ENCODE measurements at regions not wholly inside any gene's neighbourhood (a gene's known extent, or its start where the extent isn't known, plus 50 kb on each side); places are given as distances from the start of the nearest gene placed in this dataset.

GRCh38 chr11:133681901-133682300, 149.6 kb upstream of the OPCML start:
- POLR2A ChIA-PET: no interaction called here
- H3K4me2 ChIP-seq (ENCODE audit: low read depth, low read length): no peak overlapping the region
- BruUV-seq (replicated peaks): no TSS peak
- H3K36me3 ChIP-seq (replicated peaks in 1 of 2; ENCODE audit: control insufficient read depth in 1 of 2, insufficient read depth in 2 of 2, low read length in 2 of 2): no peaks in the 10 kb centered on the region
- intact Hi-C loops (cut with micrococcal nuclease; ENCODE audit: unreplicated experiment): no loop called here
- CTCF ChIA-PET (ENCODE audit: low intra/inter-chr PET ratio, low total read pairs): no interaction called here
- H4K20me1 ChIP-seq (ENCODE audit: insufficient read depth, low read length): no peaks in the 10 kb centered on the region
- H3K79me2 ChIP-seq (ENCODE audit: insufficient read depth, low read length): no peaks in the 10 kb centered on the region
- WGBS (ENCODE audit: low lambda C conversion rate): 5% methylated on average over 5 of the region's 6 CpGs
- H2AFZ ChIP-seq (ENCODE audit: low read length): no peak overlapping the region
- H3K9ac ChIP-seq (ENCODE audit: insufficient read depth, low read depth, low read length): no peak overlapping the region
- TF ChIP-seq KDM6A (CRISPR knock-in tag; IDR thresholded peaks at IDR 0.05; ENCODE audit: low read depth): no peak
- TF ChIP-seq ZNF30 (CRISPR knock-in tag; IDR thresholded peaks at IDR 0.05): no peak
- no peak for TF ChIP-seq SSRP1 (CRISPR knock-in tag; IDR thresholded peaks at IDR 0.05)
- no peak for TF ChIP-seq KAT2B (IDR thresholded peaks at IDR 0.05; ENCODE audit: borderline replicate concordance, low read depth, low read length)
- no peak for TF ChIP-seq KDM3A (CRISPR knock-in tag; IDR thresholded peaks at IDR 0.05; ENCODE audit: low read depth)
- no peak for TF ChIP-seq RFX5 (IDR thresholded peaks at IDR 0.05; ENCODE audit: low read depth, low read length)
- no peak for TF ChIP-seq ZNF788 (CRISPR knock-in tag; IDR thresholded peaks at IDR 0.05; ENCODE audit: borderline replicate concordance)
- TF ChIP-seq, protein P1, sequence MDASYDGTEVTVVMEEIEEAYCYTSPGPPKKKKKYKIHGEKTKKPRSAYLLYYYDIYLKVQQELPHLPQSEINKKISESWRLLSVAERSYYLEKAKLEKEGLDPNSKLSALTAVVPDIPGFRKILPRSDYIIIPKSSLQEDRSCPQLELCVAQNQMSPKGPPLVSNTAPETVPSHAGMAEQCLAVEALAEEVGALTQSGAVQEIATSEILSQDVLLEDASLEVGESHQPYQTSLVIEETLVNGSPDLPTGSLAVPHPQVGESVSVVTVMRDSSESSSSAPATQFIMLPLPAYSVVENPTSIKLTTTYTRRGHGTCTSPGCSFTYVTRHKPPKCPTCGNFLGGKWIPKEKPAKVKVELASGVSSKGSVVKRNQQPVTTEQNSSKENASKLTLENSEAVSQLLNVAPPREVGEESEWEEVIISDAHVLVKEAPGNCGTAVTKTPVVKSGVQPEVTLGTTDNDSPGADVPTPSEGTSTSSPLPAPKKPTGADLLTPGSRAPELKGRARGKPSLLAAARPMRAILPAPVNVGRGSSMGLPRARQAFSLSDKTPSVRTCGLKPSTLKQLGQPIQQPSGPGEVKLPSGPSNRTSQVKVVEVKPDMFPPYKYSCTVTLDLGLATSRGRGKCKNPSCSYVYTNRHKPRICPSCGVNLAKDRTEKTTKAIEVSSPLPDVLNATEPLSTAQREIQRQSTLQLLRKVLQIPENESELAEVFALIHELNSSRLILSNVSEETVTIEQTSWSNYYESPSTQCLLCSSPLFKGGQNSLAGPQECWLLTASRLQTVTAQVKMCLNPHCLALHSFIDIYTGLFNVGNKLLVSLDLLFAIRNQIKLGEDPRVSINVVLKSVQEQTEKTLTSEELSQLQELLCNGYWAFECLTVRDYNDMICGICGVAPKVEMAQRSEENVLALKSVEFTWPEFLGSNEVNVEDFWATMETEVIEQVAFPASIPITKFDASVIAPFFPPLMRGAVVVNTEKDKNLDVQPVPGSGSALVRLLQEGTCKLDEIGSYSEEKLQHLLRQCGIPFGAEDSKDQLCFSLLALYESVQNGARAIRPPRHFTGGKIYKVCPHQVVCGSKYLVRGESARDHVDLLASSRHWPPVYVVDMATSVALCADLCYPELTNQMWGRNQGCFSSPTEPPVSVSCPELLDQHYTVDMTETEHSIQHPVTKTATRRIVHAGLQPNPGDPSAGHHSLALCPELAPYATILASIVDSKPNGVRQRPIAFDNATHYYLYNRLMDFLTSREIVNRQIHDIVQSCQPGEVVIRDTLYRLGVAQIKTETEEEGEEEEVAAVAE (CRISPR knock-in tag; IDR thresholded peaks at IDR 0.05; ENCODE audit: borderline replicate concordance): no peak
- no peak for TF ChIP-seq NFRKB (IDR thresholded peaks at IDR 0.05)
- TF ChIP-seq MXD4 (CRISPR knock-in tag; IDR thresholded peaks at IDR 0.05): no peak
- no peak for TF ChIP-seq ZNF543 (CRISPR knock-in tag; IDR thresholded peaks at IDR 0.05)
- TF ChIP-seq ZNF33B (CRISPR knock-in tag; IDR thresholded peaks at IDR 0.05): no peak
- TF ChIP-seq PITX1 (CRISPR knock-in tag; IDR thresholded peaks at IDR 0.05): no peak
- TF ChIP-seq GPN1 (CRISPR knock-in tag; IDR thresholded peaks at IDR 0.05; ENCODE audit: borderline replicate concordance): no peak
- no peak for TF ChIP-seq NBN (conservative IDR thresholded peaks at IDR 0.05)
- H3K4me3 ChIP-seq (replicated peaks in 1 of 3; ENCODE audit: insufficient read depth in 1 of 3, low read depth in 2 of 3, low read length in 3 of 3): no peak overlapping the region
- H3K27me3 ChIP-seq (ENCODE audit: control insufficient read depth in 1 of 2, insufficient read depth in 2 of 2, low read length in 2 of 2): peaks cover 0 to 4% of the 10 kb centered on the region in 2 experiments; a peak in 1 of 5 replicates
- ATAC-seq (no peak), FAIRE-seq (no peak), DNase-seq (ENCODE audit: low spot score) (no peak)
- H3K9me3 ChIP-seq (ENCODE audit: low read length): no peaks in the 10 kb centered on the region
- H3K27ac ChIP-seq (ENCODE audit: extremely low read length, insufficient read depth, low read length): no peak overlapping the region
- H3K4me1 ChIP-seq (ENCODE audit: insufficient read depth, low read length): no peaks in the 10 kb centered on the region
- in situ Hi-C loops (cut with HindIII; ENCODE audit: extremely low pct_ligation_motif_present, low pct_unique_long_range_greater_than_20kb): no loop called here
